Retinal pigment epithelial cell (primary cell): ENCODE measurements at regions not wholly inside any gene's neighbourhood (a gene's known extent, or its start where the extent isn't known, plus 50 kb on each side); places are given as distances from the start of the nearest gene placed in this dataset.

Experiments used
- DNase-seq: peaks from one replicate; pipeline ENCODE4 v3.0.0-alpha.2; 2010; ENCODE audit warnings: low read depth
- H3K4me3 ChIP-seq: 2 replicates; pipeline ENCODE4 v1.5.1; 2011; ENCODE audit warnings: mild to moderate bottlenecking, low read length, control low read depth, moderate library complexity
- TF ChIP-seq, protein P1 (sequence below): conservative IDR thresholded peaks from 2 replicates; pipeline ENCODE4 v1.5.1; 2011; ENCODE audit warnings: low read depth, low read length, control low read depth, inconsistent platforms

- DNase-seq, result no peak
- no peak overlapping the region for H3K4me3 ChIP-seq
- TF ChIP-seq, protein P1, sequence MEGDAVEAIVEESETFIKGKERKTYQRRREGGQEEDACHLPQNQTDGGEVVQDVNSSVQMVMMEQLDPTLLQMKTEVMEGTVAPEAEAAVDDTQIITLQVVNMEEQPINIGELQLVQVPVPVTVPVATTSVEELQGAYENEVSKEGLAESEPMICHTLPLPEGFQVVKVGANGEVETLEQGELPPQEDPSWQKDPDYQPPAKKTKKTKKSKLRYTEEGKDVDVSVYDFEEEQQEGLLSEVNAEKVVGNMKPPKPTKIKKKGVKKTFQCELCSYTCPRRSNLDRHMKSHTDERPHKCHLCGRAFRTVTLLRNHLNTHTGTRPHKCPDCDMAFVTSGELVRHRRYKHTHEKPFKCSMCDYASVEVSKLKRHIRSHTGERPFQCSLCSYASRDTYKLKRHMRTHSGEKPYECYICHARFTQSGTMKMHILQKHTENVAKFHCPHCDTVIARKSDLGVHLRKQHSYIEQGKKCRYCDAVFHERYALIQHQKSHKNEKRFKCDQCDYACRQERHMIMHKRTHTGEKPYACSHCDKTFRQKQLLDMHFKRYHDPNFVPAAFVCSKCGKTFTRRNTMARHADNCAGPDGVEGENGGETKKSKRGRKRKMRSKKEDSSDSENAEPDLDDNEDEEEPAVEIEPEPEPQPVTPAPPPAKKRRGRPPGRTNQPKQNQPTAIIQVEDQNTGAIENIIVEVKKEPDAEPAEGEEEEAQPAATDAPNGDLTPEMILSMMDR, result no peak
These were observed 267.5 kb downstream of the IRF8 start for GRCh38 chr16:86166414-86166813.

GRCh38 chr16:86167061-86167460 lies 268.1 kb downstream of the IRF8 start:
- no peak for DNase-seq
- TF ChIP-seq, protein P1, result no peak
- H3K4me3 ChIP-seq, result no peak overlapping the region

GRCh38 chr16:86170720-86171119 lies 271.8 kb downstream of the IRF8 start:
- TF ChIP-seq, protein P1, result no peak
- no peak for DNase-seq
- no peak overlapping the region for H3K4me3 ChIP-seq

GRCh38 chr16:86171329-86171728 lies 272.4 kb downstream of the IRF8 start:
- peak; percentile 3 for DNase-seq
- TF ChIP-seq, protein P1, result no peak
- no peak overlapping the region for H3K4me3 ChIP-seq

GRCh38 chr16:86175816-86176215 lies 276.9 kb downstream of the IRF8 start:
- no peak overlapping the region for H3K4me3 ChIP-seq
- TF ChIP-seq, protein P1, result no peak

GRCh38 chr16:86176462-86176861 lies 277.5 kb downstream of the IRF8 start:
- no peak for DNase-seq
- H3K4me3 ChIP-seq, result no peak overlapping the region
- TF ChIP-seq, protein P1, result no peak

More at GRCh38 chr16:86175816-86176215, 276.9 kb downstream of the IRF8 start:
- no peak for DNase-seq

- no peak overlapping the region for H3K4me3 ChIP-seq
- no peak for DNase-seq
- TF ChIP-seq, protein P1, result no peak
These were observed 281.3 kb downstream of the IRF8 start for GRCh38 chr16:86180244-86180643.
